ENCODE measurements at regions not wholly inside any gene's neighbourhood (a gene's known extent, or its start where the extent isn't known, plus 50 kb on each side); places are given as distances from the start of the nearest gene placed in this dataset.

GRCh38 chr17:72303787-72304733 is 183.2 kb downstream of the SOX9 start:
- DNase-seq: no peak

GRCh38 chr17:72304859-72305258 is 184.0 kb downstream of the SOX9 start:
- DNase-seq: no peak

- DNase-seq: no peak
These were observed 184.7 kb downstream of the SOX9 start for GRCh38 chr17:72305472-72305871.

GRCh38 chr17:72306037-72306436 is 185.2 kb downstream of the SOX9 start:
- DNase-seq: no peak

- DNase-seq: no peak
These were observed 187.0 kb downstream of the SOX9 start for GRCh38 chr17:72307836-72308235.

GRCh38 chr17:72308744-72309385 is 188.0 kb downstream of the SOX9 start:
- DNase-seq: peak; percentile 58

GRCh38 chr17:72311004-72311403 is 190.2 kb downstream of the SOX9 start:
- DNase-seq: no peak

- DNase-seq: no peak
These were observed 194.5 kb downstream of the SOX9 start for GRCh38 chr17:72315122-72315913.

- no peak for DNase-seq
These were observed 197.3 kb downstream of the SOX9 start for GRCh38 chr17:72318131-72318530.

GRCh38 chr17:72321896-72322295 is 201.1 kb downstream of the SOX9 start:
- no peak for DNase-seq

GRCh38 chr17:72332367-72332766 is 211.5 kb downstream of the SOX9 start:
- no peak for DNase-seq

- DNase-seq: no peak
These were observed 212.8 kb downstream of the SOX9 start for GRCh38 chr17:72333570-72333969.

- no peak for DNase-seq
These were observed 213.4 kb downstream of the SOX9 start for GRCh38 chr17:72334205-72334604.

- DNase-seq: no peak
These were observed 215.4 kb downstream of the SOX9 start for GRCh38 chr17:72336026-72336803.

GRCh38 chr17:72336804-72337070 is 215.9 kb downstream of the SOX9 start:
- DNase-seq: no peak

- no peak for DNase-seq
These were observed 217.5 kb downstream of the SOX9 start for GRCh38 chr17:72338304-72338703.

GRCh38 chr17:72338847-72339790 is 218.3 kb downstream of the SOX9 start:
- DNase-seq: no peak

GRCh38 chr17:72340836-72341235 is 220.0 kb downstream of the SOX9 start:
- no peak for DNase-seq

- DNase-seq: no peak
These were observed 221.2 kb downstream of the SOX9 start for GRCh38 chr17:72342061-72342460.

- DNase-seq: no peak
These were observed 222.1 kb downstream of the SOX9 start for GRCh38 chr17:72342627-72343527.

GRCh38 chr17:72343911-72344310 is 223.1 kb downstream of the SOX9 start:
- no peak for DNase-seq
